CD14-positive monocyte (primary cell): ENCODE measurements at regions not wholly inside any gene's neighbourhood (a gene's known extent, or its start where the extent isn't known, plus 50 kb on each side); places are given as distances from the start of the nearest gene placed in this dataset.

Experiments used
- DNase-seq, 3 donors: peaks; one replicate each; pipeline ENCODE4 v3.0.0-alpha.2; 2011 to 2022
- H2AFZ ChIP-seq: 2 replicates; pipeline ENCODE4 v1.6.0; 2012; ENCODE audit warnings: mild to moderate bottlenecking, low read depth, low read length, inconsistent platforms; ENCODE audit not compliant: insufficient read depth, poor library complexity, severe bottlenecking
- H3K27ac ChIP-seq, 2 donors: 1 replicate in 1 of 2; 2 replicates in 1 of 2; pipeline ENCODE4 v1.5.1; 2012 to 2013; ENCODE audit warnings: low read length in 2 of 2, control low read depth in 1 of 2, inconsistent platforms in 1 of 2, low read depth in 1 of 2, mild to moderate bottlenecking in 1 of 2
- H3K27me3 ChIP-seq, 2 donors: one replicate each; pipeline versions ENCODE4 v1.6.0 to v1.6.1; 2011 to 2013; ENCODE audit warnings: low read length in 2 of 2; ENCODE audit not compliant: control insufficient read depth in 2 of 2, insufficient read depth in 2 of 2
- H3K36me3 ChIP-seq, 2 donors: replicated peaks in 1 of 2; 1 replicate in 1 of 2; 2 replicates in 1 of 2; pipeline versions ENCODE4 v1.5.1 to v1.6.1; 2012 to 2013; ENCODE audit warnings: low read length in 2 of 2, control low read depth in 1 of 2, inconsistent platforms in 1 of 2, mild to moderate bottlenecking in 1 of 2; ENCODE audit not compliant: insufficient read depth in 2 of 2, control insufficient read depth in 1 of 2
- H3K4me1 ChIP-seq, 2 donors: 1 replicate in 1 of 2; 2 replicates in 1 of 2; pipeline versions ENCODE4 v1.5.1 to v1.6.1; 2012 to 2013; ENCODE audit warnings: low read length in 2 of 2, control low read depth in 1 of 2, inconsistent platforms in 1 of 2, mild to moderate bottlenecking in 1 of 2, moderate library complexity in 1 of 2; ENCODE audit not compliant: insufficient read depth in 2 of 2, control insufficient read depth in 1 of 2
- H3K4me2 ChIP-seq: replicated peaks from 2 replicates; pipeline ENCODE3; 2012; ENCODE audit warnings: low read length, moderate library complexity, mild to moderate bottlenecking; ENCODE audit not compliant: poor library complexity, severe bottlenecking; ENCODE audit errors: extremely low read depth
- H3K4me3 ChIP-seq, 3 experiments: fragments of 200-600 bp in 1 of 3; sonication (generic) in 1 of 3; replicated peaks in 1 of 3; 1 replicate in 2 of 3; 2 replicates in 1 of 3; pipeline ENCODE4 v1.5.1; 2011 to 2013; ENCODE audit warnings: low read length in 3 of 3, mild to moderate bottlenecking in 3 of 3, control low read depth in 2 of 3, low read depth in 2 of 3, inconsistent platforms in 1 of 3, moderate library complexity in 1 of 3
- H3K79me2 ChIP-seq: 2 replicates; pipeline ENCODE4 v1.6.0; 2012; ENCODE audit warnings: mild to moderate bottlenecking, control low read depth, inconsistent platforms, low read length, moderate library complexity; ENCODE audit not compliant: insufficient read depth
- H3K9ac ChIP-seq: 2 replicates; pipeline ENCODE4 v1.6.0; 2017; ENCODE audit warnings: low read length, mild to moderate bottlenecking; ENCODE audit not compliant: insufficient read depth, poor library complexity, severe bottlenecking
- H3K9me3 ChIP-seq, 2 donors: replicated peaks in 1 of 2; 1 replicate in 1 of 2; 2 replicates in 1 of 2; pipeline versions ENCODE4 v1.5.1 to v1.6.1; 2012 to 2013; ENCODE audit warnings: low read length in 2 of 2, control low read depth in 1 of 2; ENCODE audit not compliant: control insufficient read depth in 1 of 2, insufficient read depth in 1 of 2
- H4K20me1 ChIP-seq: 2 replicates; pipeline ENCODE4 v1.6.0; 2012; ENCODE audit warnings: mild to moderate bottlenecking, low read length, control low read depth, moderate library complexity; ENCODE audit not compliant: insufficient read depth
- H3K27ac Mint-ChIP-seq, 7 donors: one replicate each; pipeline ENCODE4 v1.8.0; 2020; ENCODE audit warnings: mild to moderate bottlenecking in 7 of 7, mixed read lengths in 7 of 7, moderate library complexity in 6 of 7, inconsistent platforms in 2 of 7
- H3K27me3 Mint-ChIP-seq, 3 donors: one replicate each; pipeline ENCODE4 v1.8.0; 2021 to 2022; ENCODE audit warnings: low read depth in 3 of 3, mild to moderate bottlenecking in 3 of 3, mixed read lengths in 3 of 3, moderate library complexity in 3 of 3, inconsistent platforms in 1 of 3
- H3K36me3 Mint-ChIP-seq, 2 donors: one replicate each; pipeline ENCODE4 v1.8.0; 2020; ENCODE audit warnings: mixed read lengths in 2 of 2, inconsistent platforms in 1 of 2, mild to moderate bottlenecking in 1 of 2
- H3K4me1 Mint-ChIP-seq: one replicate; pipeline ENCODE4 v1.8.0; 2020; ENCODE audit warnings: mild to moderate bottlenecking, mixed read lengths
- H3K4me3 Mint-ChIP-seq, 2 donors: one replicate each; pipeline ENCODE4 v1.8.0; 2020; ENCODE audit warnings: mild to moderate bottlenecking in 2 of 2, mixed read lengths in 2 of 2, moderate library complexity in 1 of 2
- H3K9me3 Mint-ChIP-seq, 7 donors: one replicate each; pipeline ENCODE4 v1.8.0; 2020 to 2022; ENCODE audit warnings: mixed read lengths in 7 of 7, mild to moderate bottlenecking in 6 of 7, moderate library complexity in 6 of 7, inconsistent platforms in 2 of 7
- CTCF ChIP-seq: fragments of 200-600 bp; IDR thresholded peaks from one replicate; pipeline ENCODE4 v1.8.0; 2022; ENCODE audit warnings: antibody characterized with exemption, mild to moderate bottlenecking
- WGBS: methylation state at CpG from one replicate; pipeline ENCODE4 v1.1.5; 2013; ENCODE audit warnings: missing lambda C conversion rate; ENCODE audit not compliant: insufficient coverage; 5-methylcytosine and 5-hydroxymethylcytosine counted together
- intact Hi-C, 2 donors: fragments of 100-400 bp; cut with micrococcal nuclease; formaldehyde crosslinking; loops; one replicate each; pipeline versions ENCODE4 v1.15.0 to v1.15.1; 2023

GRCh38 chr18:43855376-43855775, 578.1 kb upstream of the SYT4 start:
- H3K27ac ChIP-seq = no peak overlapping the region
- Mint-ChIP-seq H3K27me3 (no peaks in the 10 kb centered on the region), H3K9me3 (peaks cover 0 to 7% (median 1%) of the 10 kb centered on the region in 7 donors), H3K4me3 (no peak overlapping the region), H3K27ac (no peak overlapping the region), H3K36me3 (no peaks in the 10 kb centered on the region), H3K4me1 (no peaks in the 10 kb centered on the region)
- no peak for TF ChIP-seq CTCF
- H4K20me1 ChIP-seq = no peaks in the 10 kb centered on the region
- H2AFZ ChIP-seq = no peak overlapping the region
- H3K9me3 ChIP-seq = no peaks in the 10 kb centered on the region
- no peak overlapping the region for H3K4me2 ChIP-seq
- no peaks in the 10 kb centered on the region for H3K79me2 ChIP-seq
- no peak overlapping the region for H3K9ac ChIP-seq
- no peaks in the 10 kb centered on the region for H3K36me3 ChIP-seq
- intact Hi-C loops = no loop called here
- H3K4me3 ChIP-seq = no peak overlapping the region
- H3K4me1 ChIP-seq = no peaks in the 10 kb centered on the region
- no peak for DNase-seq
- no peaks in the 10 kb centered on the region for H3K27me3 ChIP-seq
- 100% methylated on average over 1 of the region's 2 CpGs for WGBS

GRCh38 chr18:43863180-43863579, 585.9 kb upstream of the SYT4 start:
- TF ChIP-seq CTCF = no peak
- DNase-seq = no peak
- Mint-ChIP-seq H3K36me3 (no peaks in the 10 kb centered on the region), H3K4me3 (no peak overlapping the region), H3K27me3 (no peaks in the 10 kb centered on the region), H3K27ac (no peak overlapping the region), H3K4me1 (no peaks in the 10 kb centered on the region), H3K9me3 (peaks cover 0 to 7% (median 0%) of the 10 kb centered on the region in 7 donors)
- H2AFZ ChIP-seq = no peak overlapping the region
- H3K4me2 ChIP-seq = no peak overlapping the region
- H3K4me1 ChIP-seq = no peaks in the 10 kb centered on the region
- H3K9me3 ChIP-seq = no peaks in the 10 kb centered on the region
- no CpG with 5 or more reads among the region's 1 CpG for WGBS
- no peaks in the 10 kb centered on the region for H4K20me1 ChIP-seq
- no peak overlapping the region for H3K9ac ChIP-seq
- H3K27ac ChIP-seq = no peak overlapping the region
- no peaks in the 10 kb centered on the region for H3K79me2 ChIP-seq
- H3K27me3 ChIP-seq = no peaks in the 10 kb centered on the region
- intact Hi-C loops = no loop called here
- no peaks in the 10 kb centered on the region for H3K36me3 ChIP-seq
- no peak overlapping the region for H3K4me3 ChIP-seq
